ENCODE measurements at regions not wholly inside any gene's neighbourhood (a gene's known extent, or its start where the extent isn't known, plus 50 kb on each side); places are given as distances from the start of the nearest gene placed in this dataset.

- no peak for TF ChIP-seq CTCF (conservative IDR thresholded peaks at IDR 0.05; ENCODE audit: low read depth, low read length)
- TF ChIP-seq EZH2 (IDR thresholded peaks at IDR 0.05; ENCODE audit: borderline replicate concordance, low read depth, low read length, poor library complexity, severe bottlenecking), result no peak
Measured at GRCh38 chr5:39569857-39570256, 145.1 kb upstream of the DAB2 start.

All from A673 (cell line).